Uterus (tissue), 3 donors: ENCODE measurements at regions not wholly inside any gene's neighbourhood (a gene's known extent, or its start where the extent isn't known, plus 50 kb on each side); places are given as distances from the start of the nearest gene placed in this dataset.
"Not testable (repeated sequence)": the region's sequence is repeated elsewhere in the genome, so short reads cannot be mapped to it uniquely, and the experiment has no call there.

Experiments
- DNase-seq, 2 donors: peaks; one replicate each; pipeline ENCODE4 v3.0.0-alpha.2; 2019 to 2020
- H3K27ac ChIP-seq, 2 donors: fragments of 200-600 bp; sonication (generic); 1 replicate in 1 of 2; 2 replicates in 1 of 2; pipeline ENCODE4 v1.5.1; 2016 to 2018
- H3K27me3 ChIP-seq, 2 donors: fragments of 200-600 bp; sonication (generic); one replicate each; pipeline ENCODE4 v1.5.1; 2018 to 2019; ENCODE audit warnings: control low read depth in 1 of 2
- H3K36me3 ChIP-seq, 2 donors: fragments of 200-600 bp; sonication (generic); one replicate each; pipeline ENCODE4 v1.5.1; 2019; ENCODE audit warnings: control low read depth in 1 of 2
- H3K4me1 ChIP-seq, 2 donors: fragments of 200-600 bp; sonication (generic); one replicate each; pipeline ENCODE4 v1.5.1; 2018 to 2019; ENCODE audit warnings: control low read depth in 1 of 2
- H3K4me3 ChIP-seq, 2 donors: fragments of 200-600 bp; sonication (generic); 1 replicate in 1 of 2; 2 replicates in 1 of 2; pipeline ENCODE4 v1.5.1; 2018 to 2019; ENCODE audit warnings: mild to moderate bottlenecking in 1 of 2
- H3K9me3 ChIP-seq, 2 donors: fragments of 200-600 bp; sonication (generic); one replicate each; pipeline ENCODE4 v1.5.1; 2019; ENCODE audit warnings: control low read depth in 1 of 2
- CTCF ChIP-seq, 4 experiments: fragments of 200-600 bp in 2 of 4; fragments of 450-650 bp in 2 of 4; sonication (generic) in 2 of 4; IDR thresholded peaks; one replicate each; pipeline ENCODE4 v1.5.1; 2016 to 2019; ENCODE audit warnings: antibody characterized with exemption in 4 of 4, mild to moderate bottlenecking in 2 of 4, moderate library complexity in 1 of 4
- POLR2A ChIP-seq, 2 donors: fragments of 450-650 bp; IDR thresholded peaks; one replicate each; pipeline ENCODE4 v1.6.1; 2016; ENCODE audit warnings: antibody characterized with exemption in 2 of 2, mild to moderate bottlenecking in 1 of 2, moderate library complexity in 1 of 2
- intact Hi-C: fragments of 100-400 bp; cut with DNase I; formaldehyde crosslinking; loops from one replicate; pipeline ENCODE4 v1.15.1; 2023; ENCODE audit warnings: low total_unique reads
- donor health status: DM: yes; HTN: yes; CAD: no.

GRCh38 chr12:73656375-73656774 lies 881.3 kb upstream of the ATXN7L3B start:
- H3K4me3 ChIP-seq, result no peak overlapping the region
- no peak for DNase-seq
- H3K27me3 ChIP-seq, result no peaks in the 10 kb centered on the region
- H3K36me3 ChIP-seq, result no peaks in the 10 kb centered on the region
- no peaks in the 10 kb centered on the region for H3K4me1 ChIP-seq
- no peak for TF ChIP-seq CTCF (IDR thresholded peaks at IDR 0.05)
- no peak for TF ChIP-seq POLR2A (IDR thresholded peaks at IDR 0.05)
- intact Hi-C loops, result no loop called here
- H3K9me3 ChIP-seq, result no peaks in the 10 kb centered on the region
- H3K27ac ChIP-seq, result no peak overlapping the region

GRCh38 chr12:73659802-73660201 lies 877.8 kb upstream of the ATXN7L3B start:
- Histone ChIP-seq H3K9me3 (no peaks in the 10 kb centered on the region), H3K4me3 (no peak overlapping the region), H3K27ac (no peak overlapping the region), H3K27me3 (no peaks in the 10 kb centered on the region), H3K36me3 (no peaks in the 10 kb centered on the region), H3K4me1 (no peaks in the 10 kb centered on the region)
- DNase-seq, result no peak
- TF ChIP-seq CTCF (IDR thresholded peaks at IDR 0.05) (no peak), POLR2A (IDR thresholded peaks at IDR 0.05) (no peak)
- intact Hi-C loops, result no loop called here

- TF ChIP-seq POLR2A (IDR thresholded peaks at IDR 0.05) (no peak), CTCF (IDR thresholded peaks at IDR 0.05) (no peak)
- no peak overlapping the region for H3K4me3 ChIP-seq
- no peak overlapping the region for H3K27ac ChIP-seq
- H3K9me3 ChIP-seq, result no peaks in the 10 kb centered on the region
- DNase-seq, result no peak
- intact Hi-C loops, result no loop called here
- no peaks in the 10 kb centered on the region for H3K27me3 ChIP-seq
- no peaks in the 10 kb centered on the region for H3K4me1 ChIP-seq
- no peaks in the 10 kb centered on the region for H3K36me3 ChIP-seq
Observed at GRCh38 chr12:73665193-73665592, 872.4 kb upstream of the ATXN7L3B start.

- H3K4me3 ChIP-seq, DNase-seq, H3K9me3 ChIP-seq, H3K27me3 ChIP-seq, H3K27ac ChIP-seq, intact Hi-C loops, H3K4me1 ChIP-seq, H3K36me3 ChIP-seq: not testable (repeated sequence)
Observed at GRCh38 chr12:73671550-73671949, 866.1 kb upstream of the ATXN7L3B start.

- Histone ChIP-seq H3K4me1 (no peaks in the 10 kb centered on the region), H3K36me3 (no peaks in the 10 kb centered on the region), H3K4me3 (no peak overlapping the region), H3K27me3 (no peaks in the 10 kb centered on the region), H3K9me3 (no peaks in the 10 kb centered on the region), H3K27ac (no peak overlapping the region)
- TF ChIP-seq CTCF (IDR thresholded peaks at IDR 0.05) (no peak), POLR2A (IDR thresholded peaks at IDR 0.05) (no peak)
- intact Hi-C loops, result no loop called here
- no peak for DNase-seq
Observed at GRCh38 chr12:73677520-73678291, 859.9 kb upstream of the ATXN7L3B start.

- Histone ChIP-seq H3K4me3 (no peak overlapping the region), H3K27me3 (no peaks in the 10 kb centered on the region), H3K27ac (no peak overlapping the region), H3K9me3 (no peaks in the 10 kb centered on the region), H3K36me3 (no peaks in the 10 kb centered on the region), H3K4me1 (no peaks in the 10 kb centered on the region)
- intact Hi-C loops, result no loop called here
- no peak for DNase-seq
- TF ChIP-seq POLR2A (IDR thresholded peaks at IDR 0.05), result no peak
- no peak for TF ChIP-seq CTCF (IDR thresholded peaks at IDR 0.05)
Observed at GRCh38 chr12:73678335-73678734, 859.3 kb upstream of the ATXN7L3B start.
